RWPE2 (cell line): ENCODE measurements at regions not wholly inside any gene's neighbourhood (a gene's known extent, or its start where the extent isn't known, plus 50 kb on each side); places are given as distances from the start of the nearest gene placed in this dataset.

Source experiments
- ATAC-seq: fragments of 200-7000 bp; cut with Tn5 transposase; 3 replicates; pipeline ENCODE4 v1.9.1; 2021; ENCODE audit warnings: low read depth
- DNase-seq: peaks from one replicate; pipeline ENCODE4 v3.0.0-alpha.2; 2020; ENCODE audit warnings: low spot score
- H3K27ac ChIP-seq: fragments of 450-650 bp; 2 replicates; pipeline ENCODE4 v1.5.1; 2017; ENCODE audit warnings: mild to moderate bottlenecking; ENCODE audit not compliant: poor library complexity, severe bottlenecking
- H3K27me3 ChIP-seq: fragments of 250-450 bp; sonication (Bioruptor Pico); 2 replicates; pipeline ENCODE4 v1.5.1; 2021; ENCODE audit warnings: mild to moderate bottlenecking, moderate library complexity; ENCODE audit not compliant: insufficient read depth, poor library complexity, severe bottlenecking
- H3K36me3 ChIP-seq: fragments of 250-450 bp; sonication (Bioruptor Pico); 2 replicates; pipeline ENCODE4 v1.5.1; 2020; ENCODE audit warnings: low read depth, mild to moderate bottlenecking, moderate library complexity
- H3K4me1 ChIP-seq: fragments of 250-450 bp; sonication (Bioruptor Pico); 2 replicates; pipeline ENCODE4 v1.5.1; 2021; ENCODE audit warnings: mild to moderate bottlenecking, moderate library complexity; ENCODE audit not compliant: insufficient read depth, poor library complexity, severe bottlenecking
- H3K4me3 ChIP-seq: fragments of 250-450 bp; sonication (Bioruptor Pico); 2 replicates; pipeline ENCODE4 v1.5.1; 2021; ENCODE audit warnings: mild to moderate bottlenecking, moderate library complexity; ENCODE audit not compliant: severe bottlenecking
- H3K9me3 ChIP-seq: fragments of 250-450 bp; sonication (Bioruptor Pico); 2 replicates; pipeline ENCODE4 v1.5.1; 2021; ENCODE audit warnings: mild to moderate bottlenecking, moderate library complexity; ENCODE audit not compliant: severe bottlenecking
- TF ChIP-seq, protein P1 (sequence below): fragments of 450-650 bp; IDR thresholded peaks from one replicate; pipeline ENCODE4 v1.5.1; 2017; ENCODE audit warnings: mild to moderate bottlenecking, moderate library complexity; ENCODE audit not compliant: poor library complexity, severe bottlenecking

DNA sequence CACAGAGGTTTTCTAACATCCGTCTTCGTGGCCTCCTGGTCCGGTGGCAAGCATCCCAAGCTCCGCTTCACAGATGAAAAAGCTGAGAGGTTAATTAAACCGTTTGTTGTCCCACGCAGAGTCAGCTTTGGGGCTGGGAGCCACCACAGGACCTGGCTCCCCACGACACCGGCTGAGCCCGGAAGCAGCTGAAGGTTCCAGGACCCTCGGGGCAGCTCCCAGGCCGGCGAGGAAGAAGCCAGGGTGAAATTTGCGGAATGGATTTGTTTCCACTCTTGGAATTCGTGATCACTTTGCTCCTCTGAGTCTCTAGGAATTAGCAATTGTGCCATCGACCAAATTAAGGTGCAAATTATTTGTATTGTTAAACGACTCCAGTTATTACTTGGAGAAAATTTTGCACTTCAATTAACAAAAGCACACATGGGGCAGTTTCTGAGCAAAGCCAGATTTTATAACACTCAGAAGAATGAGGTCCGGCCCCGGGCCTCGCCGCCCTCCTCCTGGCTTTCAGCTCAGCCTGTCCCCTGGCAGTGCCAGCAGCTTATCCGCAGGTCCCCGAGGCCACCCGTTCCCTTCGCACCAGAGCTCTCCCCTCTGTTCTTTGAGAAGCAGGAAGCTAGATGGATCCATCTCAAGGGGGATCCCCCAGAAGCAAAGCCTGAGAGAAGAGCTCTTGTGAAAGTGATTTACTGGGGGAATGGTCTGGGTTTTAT, 69.1 kb downstream of the SIK1 start:
- Histone ChIP-seq H3K27me3 (no peaks in the 10 kb centered on the region), H3K9me3 (no peaks in the 10 kb centered on the region), H3K27ac (no peak overlapping the region), H3K36me3 (no peaks in the 10 kb centered on the region), H3K4me1 (peaks cover 17% of the 10 kb centered on the region), H3K4me3 (no peak overlapping the region)
- DNase-seq = no peak
- no peak for ATAC-seq
- TF ChIP-seq, protein P1, sequence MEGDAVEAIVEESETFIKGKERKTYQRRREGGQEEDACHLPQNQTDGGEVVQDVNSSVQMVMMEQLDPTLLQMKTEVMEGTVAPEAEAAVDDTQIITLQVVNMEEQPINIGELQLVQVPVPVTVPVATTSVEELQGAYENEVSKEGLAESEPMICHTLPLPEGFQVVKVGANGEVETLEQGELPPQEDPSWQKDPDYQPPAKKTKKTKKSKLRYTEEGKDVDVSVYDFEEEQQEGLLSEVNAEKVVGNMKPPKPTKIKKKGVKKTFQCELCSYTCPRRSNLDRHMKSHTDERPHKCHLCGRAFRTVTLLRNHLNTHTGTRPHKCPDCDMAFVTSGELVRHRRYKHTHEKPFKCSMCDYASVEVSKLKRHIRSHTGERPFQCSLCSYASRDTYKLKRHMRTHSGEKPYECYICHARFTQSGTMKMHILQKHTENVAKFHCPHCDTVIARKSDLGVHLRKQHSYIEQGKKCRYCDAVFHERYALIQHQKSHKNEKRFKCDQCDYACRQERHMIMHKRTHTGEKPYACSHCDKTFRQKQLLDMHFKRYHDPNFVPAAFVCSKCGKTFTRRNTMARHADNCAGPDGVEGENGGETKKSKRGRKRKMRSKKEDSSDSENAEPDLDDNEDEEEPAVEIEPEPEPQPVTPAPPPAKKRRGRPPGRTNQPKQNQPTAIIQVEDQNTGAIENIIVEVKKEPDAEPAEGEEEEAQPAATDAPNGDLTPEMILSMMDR = no peak

DNA sequence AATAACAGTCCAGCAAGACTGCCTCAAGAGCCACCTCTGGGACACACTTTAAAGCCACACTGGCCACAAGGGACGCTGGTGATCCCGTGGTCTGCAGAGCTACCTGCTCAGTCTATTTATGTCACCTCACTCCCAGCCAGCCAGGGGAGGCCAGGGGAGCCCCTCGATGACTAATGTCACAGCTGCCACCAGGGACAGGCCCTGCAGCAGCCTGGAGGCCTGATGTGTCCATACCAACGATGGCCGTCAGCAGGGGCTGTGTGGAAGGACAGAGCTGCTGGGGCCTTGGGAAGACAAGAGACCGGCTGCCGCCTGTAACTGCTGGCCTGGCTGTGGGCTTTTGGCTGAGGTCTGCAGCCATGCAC, 71.0 kb downstream of the SIK1 start:
- TF ChIP-seq, protein P1 = no peak
- DNase-seq = no peak
- Histone ChIP-seq H3K27ac (no peak overlapping the region), H3K27me3 (no peaks in the 10 kb centered on the region), H3K9me3 (no peaks in the 10 kb centered on the region), H3K36me3 (no peaks in the 10 kb centered on the region), H3K4me1 (peaks cover 4% of the 10 kb centered on the region), H3K4me3 (no peak overlapping the region)
- ATAC-seq = no peak

DNA sequence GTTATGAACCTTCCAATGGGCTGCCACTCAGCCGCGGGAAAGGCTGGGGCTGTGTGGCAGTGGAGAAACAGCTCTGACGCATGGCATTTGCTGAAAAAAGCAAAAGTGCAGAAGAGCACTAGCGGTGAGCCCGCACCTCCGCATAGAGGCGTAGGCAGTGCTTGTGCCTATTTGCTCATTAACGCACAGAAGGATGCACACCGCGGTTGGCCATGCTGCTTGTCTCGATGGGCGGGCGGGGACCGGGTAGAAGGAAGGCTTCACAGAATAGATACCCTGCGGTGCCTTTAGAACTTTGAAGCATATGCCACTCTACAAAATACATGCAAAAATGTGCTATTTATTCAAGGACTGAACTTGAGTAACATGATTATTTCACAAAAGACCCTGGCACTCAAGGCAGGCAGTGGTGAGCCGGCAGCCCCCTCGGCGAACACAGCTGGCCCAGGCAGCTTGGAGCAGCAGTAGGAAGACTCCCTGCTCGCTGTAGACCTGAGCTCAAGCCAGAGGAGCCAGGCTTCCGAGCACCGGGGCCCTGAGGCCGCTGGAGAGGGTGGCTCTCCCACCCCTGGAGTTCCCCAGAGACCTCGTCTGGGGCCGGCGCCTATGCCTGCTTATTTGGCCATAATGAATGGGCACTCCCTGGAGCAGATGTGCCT, 71.5 kb downstream of the SIK1 start:
- Histone ChIP-seq H3K4me1 (peaks cover 3% of the 10 kb centered on the region), H3K27ac (no peak overlapping the region), H3K27me3 (no peaks in the 10 kb centered on the region), H3K9me3 (no peaks in the 10 kb centered on the region), H3K36me3 (no peaks in the 10 kb centered on the region), H3K4me3 (no peak overlapping the region)
- DNase-seq (no peak), ATAC-seq (no peak)
- TF ChIP-seq, protein P1 = no peak

DNA sequence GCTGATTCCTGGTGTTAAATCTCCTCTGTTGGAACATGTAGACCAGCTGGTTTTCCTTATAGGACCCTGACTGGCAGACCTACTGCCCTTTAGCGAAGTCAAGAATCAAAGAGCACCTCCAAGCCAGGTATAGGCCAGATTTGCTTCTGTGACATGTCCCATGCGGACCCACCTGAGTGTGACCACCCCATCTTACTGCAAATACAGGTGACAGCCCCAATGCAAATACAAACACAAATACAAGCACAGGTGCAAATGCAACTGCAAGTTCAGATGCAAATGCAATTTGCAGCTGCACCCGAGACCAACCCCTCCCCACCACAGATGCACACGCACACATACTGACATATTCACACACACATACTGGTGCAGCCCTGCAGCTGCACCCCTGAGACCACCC, 72.3 kb downstream of the SIK1 start:
- no peak for DNase-seq
- H3K9me3 ChIP-seq = no peaks in the 10 kb centered on the region
- H3K4me3 ChIP-seq = no peak overlapping the region
- H3K27ac ChIP-seq = no peak overlapping the region
- no peak for ATAC-seq
- no peaks in the 10 kb centered on the region for H3K36me3 ChIP-seq
- H3K4me1 ChIP-seq = peaks cover 3% of the 10 kb centered on the region
- TF ChIP-seq, protein P1 = no peak
- no peaks in the 10 kb centered on the region for H3K27me3 ChIP-seq

DNA sequence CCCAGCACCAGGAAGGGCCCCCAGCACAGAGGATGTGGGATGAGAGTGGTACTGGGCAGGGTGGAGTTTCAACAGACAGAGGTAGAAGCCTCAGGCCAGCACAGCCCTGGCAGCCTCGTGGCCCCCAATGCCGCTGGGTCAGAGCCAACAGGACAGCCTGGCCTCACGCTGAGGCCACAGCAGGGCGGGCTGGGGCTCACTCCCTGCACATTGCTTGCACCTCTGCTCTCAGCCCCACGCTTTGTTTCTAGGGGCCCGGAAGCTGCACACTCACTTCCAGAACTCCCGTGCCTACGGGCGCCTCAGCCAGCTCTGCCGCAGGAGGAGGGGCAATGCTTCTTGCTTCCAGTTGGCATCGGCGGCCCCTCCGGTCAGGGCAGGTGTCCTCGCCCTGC, 72.9 kb downstream of the SIK1 start:
- Histone ChIP-seq H3K27me3 (no peaks in the 10 kb centered on the region), H3K4me1 (peaks cover 3% of the 10 kb centered on the region), H3K36me3 (no peaks in the 10 kb centered on the region), H3K4me3 (no peak overlapping the region), H3K9me3 (no peaks in the 10 kb centered on the region), H3K27ac (no peak overlapping the region)
- DNase-seq = no peak
- TF ChIP-seq, protein P1 = no peak
- 0 out of 3 replicates have a peak, but pooled peaks have one; percentile 13 for ATAC-seq
